Stomach (tissue), 8 donors: ENCODE measurements at regions not wholly inside any gene's neighbourhood (a gene's known extent, or its start where the extent isn't known, plus 50 kb on each side); places are given as distances from the start of the nearest gene placed in this dataset.

Experiments
- DNase-seq, 2 donors: peaks; one replicate each; pipeline versions ENCODE4 v3.0.0 to v3.0.0-alpha.2; 2013 to 2019
- H3K27ac ChIP-seq, 5 donors: fragments of 200-600 bp in 4 of 5; sonication (generic) in 4 of 5; one replicate each; pipeline ENCODE4 v1.5.1; 2013 to 2019; ENCODE audit warnings: mild to moderate bottlenecking in 1 of 5, moderate library complexity in 1 of 5
- H3K27me3 ChIP-seq, 3 donors: fragments of 200-600 bp; sonication (generic); one replicate each; pipeline ENCODE4 v1.5.1; 2017 to 2019; ENCODE audit warnings: mixed run types in 1 of 3
- H3K36me3 ChIP-seq, 4 donors: fragments of 200-600 bp; sonication (generic); 1 replicate in 3 of 4; 2 replicates in 1 of 4; pipeline ENCODE4 v1.5.1; 2016 to 2019
- H3K4me1 ChIP-seq, 4 donors: fragments of 200-600 bp; sonication (generic); one replicate each; pipeline ENCODE4 v1.5.1; 2016 to 2019
- H3K4me3 ChIP-seq, 4 donors: fragments of 200-600 bp; sonication (generic) in 3 of 4; one replicate each; pipeline ENCODE4 v1.5.1; 2016 to 2019; ENCODE audit warnings: mild to moderate bottlenecking in 1 of 4
- H3K9me3 ChIP-seq, 4 donors: fragments of 200-600 bp; sonication (generic); one replicate each; pipeline ENCODE4 v1.5.1; 2016 to 2019
- EP300 ChIP-seq: sonication (generic); formaldehyde crosslinking; IDR thresholded peaks from one replicate; pipeline ENCODE4 v1.6.1; 2017; ENCODE audit warnings: antibody characterized with exemption
- POLR2A ChIP-seq, 4 donors: fragments of 450-650 bp; IDR thresholded peaks; one replicate each; pipeline ENCODE4 v1.6.1; 2016; ENCODE audit warnings: antibody characterized with exemption in 4 of 4, control low read depth in 2 of 4, mild to moderate bottlenecking in 1 of 4, moderate library complexity in 1 of 4
- POLR2AphosphoS5 ChIP-seq, 3 donors: sonication (generic); formaldehyde crosslinking; IDR thresholded peaks; one replicate each; pipeline ENCODE4 v1.6.1; 2016; ENCODE audit warnings: antibody characterized with exemption in 3 of 3
- WGBS, 5 donors: extraction: QIAGEN DNeasy Blood & Tissue Kit in 3 of 5; methylation state at CpG; one replicate each; pipeline versions ENCODE4 v1.1.5 to v1.1.7; 2013 to 2018; 5-methylcytosine and 5-hydroxymethylcytosine counted together
- intact Hi-C: fragments of 100-400 bp; cut with DNase I; formaldehyde crosslinking; loops from one replicate; pipeline ENCODE4 v1.15.1; 2023; ENCODE audit warnings: low total_unique reads
- TF ChIP-seq, protein P1 (sequence below), 7 experiments: fragments of 450-650 bp in 4 of 7; fragments of 200-600 bp in 3 of 7; sonication (generic) in 3 of 7; IDR thresholded peaks; one replicate each; pipeline ENCODE4 v1.5.1; 2016 to 2019; ENCODE audit warnings: antibody characterized with exemption in 7 of 7, control low read depth in 2 of 7, mild to moderate bottlenecking in 1 of 7
- donor health status: healthy with polysubstance abuse.
- donor health status: Bipolar disorder and iron deficiency.
- donor health status: healthy.

- Histone ChIP-seq H3K9me3 (no peaks in the 10 kb centered on the region), H3K36me3 (no peaks in the 10 kb centered on the region), H3K4me1 (no peaks in the 10 kb centered on the region), H3K27ac (no peak overlapping the region), H3K27me3 (no peaks in the 10 kb centered on the region), H3K4me3 (no peak overlapping the region)
- intact Hi-C loops = no loop called here
- TF ChIP-seq POLR2AphosphoS5 (IDR thresholded peaks at IDR 0.05) = no peak
- DNase-seq = no peak
- 41 to 63% (median 60%) methylated on average over 2 of the region's 2 CpGs for WGBS, 5 donors
Measured at GRCh38 chr6:91149956-91150705, 563.3 kb upstream of the MAP3K7 start.

GRCh38 chr6:91149246-91149955 lies 562.5 kb upstream of the MAP3K7 start:
- no peaks in the 10 kb centered on the region for H3K27me3 ChIP-seq
- H3K4me3 ChIP-seq = no peak overlapping the region
- H3K36me3 ChIP-seq = no peaks in the 10 kb centered on the region
- H3K27ac ChIP-seq = no peak overlapping the region
- no peaks in the 10 kb centered on the region for H3K4me1 ChIP-seq
- no peak for DNase-seq
- intact Hi-C loops = no loop called here
- WGBS, 5 donors = 49 to 63% (median 59%) methylated on average over 8 of the region's 8 CpGs
- no peak for TF ChIP-seq POLR2AphosphoS5 (IDR thresholded peaks at IDR 0.05)
- no peak for TF ChIP-seq EP300
- no peak for TF ChIP-seq POLR2A (IDR thresholded peaks at IDR 0.05)
- TF ChIP-seq, protein P1, sequence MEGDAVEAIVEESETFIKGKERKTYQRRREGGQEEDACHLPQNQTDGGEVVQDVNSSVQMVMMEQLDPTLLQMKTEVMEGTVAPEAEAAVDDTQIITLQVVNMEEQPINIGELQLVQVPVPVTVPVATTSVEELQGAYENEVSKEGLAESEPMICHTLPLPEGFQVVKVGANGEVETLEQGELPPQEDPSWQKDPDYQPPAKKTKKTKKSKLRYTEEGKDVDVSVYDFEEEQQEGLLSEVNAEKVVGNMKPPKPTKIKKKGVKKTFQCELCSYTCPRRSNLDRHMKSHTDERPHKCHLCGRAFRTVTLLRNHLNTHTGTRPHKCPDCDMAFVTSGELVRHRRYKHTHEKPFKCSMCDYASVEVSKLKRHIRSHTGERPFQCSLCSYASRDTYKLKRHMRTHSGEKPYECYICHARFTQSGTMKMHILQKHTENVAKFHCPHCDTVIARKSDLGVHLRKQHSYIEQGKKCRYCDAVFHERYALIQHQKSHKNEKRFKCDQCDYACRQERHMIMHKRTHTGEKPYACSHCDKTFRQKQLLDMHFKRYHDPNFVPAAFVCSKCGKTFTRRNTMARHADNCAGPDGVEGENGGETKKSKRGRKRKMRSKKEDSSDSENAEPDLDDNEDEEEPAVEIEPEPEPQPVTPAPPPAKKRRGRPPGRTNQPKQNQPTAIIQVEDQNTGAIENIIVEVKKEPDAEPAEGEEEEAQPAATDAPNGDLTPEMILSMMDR (IDR thresholded peaks at IDR 0.05) = no peak
- no peaks in the 10 kb centered on the region for H3K9me3 ChIP-seq

DNA sequence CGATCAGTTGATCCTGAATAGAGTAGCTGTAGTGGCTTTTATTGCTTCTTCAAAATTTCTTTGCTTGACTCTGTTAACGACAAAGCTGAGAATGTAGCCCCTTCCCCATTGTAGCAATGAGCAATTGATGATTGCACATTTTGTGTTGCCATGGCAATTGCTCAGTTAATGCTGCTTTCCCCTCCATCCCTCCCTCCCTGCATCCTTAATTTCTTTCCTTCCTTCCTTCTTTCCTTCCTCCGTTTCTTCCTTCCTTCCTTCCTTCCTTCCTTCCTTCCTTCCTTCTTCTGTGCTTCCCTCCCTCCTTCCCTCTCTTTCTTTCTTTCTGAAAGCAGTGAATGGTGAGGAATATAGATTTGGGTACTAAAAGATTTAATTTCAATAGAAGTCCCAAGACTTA lies 557.3 kb upstream of the MAP3K7 start:
- Histone ChIP-seq H3K27ac (no peak overlapping the region), H3K9me3 (no peaks in the 10 kb centered on the region), H3K4me3 (no peak overlapping the region), H3K36me3 (no peaks in the 10 kb centered on the region), H3K27me3 (no peaks in the 10 kb centered on the region), H3K4me1 (no peaks in the 10 kb centered on the region)
- intact Hi-C loops = no loop called here
- WGBS, 5 donors = 66 to 84% (median 73%) methylated on average over 3 of the region's 3 CpGs
- TF ChIP-seq, protein P1 (IDR thresholded peaks at IDR 0.05) = no peak
- no peak for TF ChIP-seq POLR2AphosphoS5 (IDR thresholded peaks at IDR 0.05)
- TF ChIP-seq EP300 = no peak
- TF ChIP-seq POLR2A (IDR thresholded peaks at IDR 0.05) = no peak
- DNase-seq = no peak

- no peaks in the 10 kb centered on the region for H3K9me3 ChIP-seq
- no peak for DNase-seq
- no peaks in the 10 kb centered on the region for H3K36me3 ChIP-seq
- TF ChIP-seq EP300 (no peak), POLR2AphosphoS5 (IDR thresholded peaks at IDR 0.05) (no peak), POLR2A (IDR thresholded peaks at IDR 0.05) (no peak)
- H3K27ac ChIP-seq = no peak overlapping the region
- H3K4me3 ChIP-seq = no peak overlapping the region
- intact Hi-C loops = no loop called here
- 69 to 78% (median 72%) methylated on average over 3 of the region's 3 CpGs for WGBS, 5 donors
- H3K4me1 ChIP-seq = no peaks in the 10 kb centered on the region
- no peaks in the 10 kb centered on the region for H3K27me3 ChIP-seq
Measured at GRCh38 chr6:91142154-91142553, 555.3 kb upstream of the MAP3K7 start.

DNA sequence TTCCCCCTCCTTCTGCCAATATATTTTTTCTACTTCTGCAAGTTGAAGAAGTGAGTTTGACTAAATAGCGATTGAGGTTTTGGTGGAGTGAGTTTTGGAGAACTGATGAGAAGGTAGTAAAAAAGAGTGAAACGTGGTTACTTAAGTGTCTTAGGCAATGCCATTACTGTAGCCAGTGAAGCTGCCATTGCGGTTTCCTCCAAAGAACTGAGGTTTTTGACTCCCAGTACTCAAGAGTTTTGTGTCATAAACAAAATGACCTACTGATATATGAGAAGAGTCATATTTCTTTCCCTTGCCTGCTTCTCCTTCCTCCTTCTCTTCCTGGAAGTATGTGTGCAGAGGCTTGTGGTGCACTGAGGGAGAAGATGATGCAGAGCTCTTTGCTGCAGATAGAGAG lies 554.5 kb upstream of the MAP3K7 start:
- WGBS, 5 donors = 66 to 90% (median 85%) methylated on average over 3 of the region's 3 CpGs
- intact Hi-C loops = no loop called here
- no peak for DNase-seq

More for the DNA sequence above, 554.5 kb upstream of the MAP3K7 start:
- Histone ChIP-seq H3K9me3 (no peaks in the 10 kb centered on the region), H3K4me3 (no peak overlapping the region), H3K4me1 (no peaks in the 10 kb centered on the region), H3K27me3 (no peaks in the 10 kb centered on the region), H3K36me3 (no peaks in the 10 kb centered on the region), H3K27ac (no peak overlapping the region)
- TF ChIP-seq EP300 = no peak
- no peak for TF ChIP-seq POLR2A (IDR thresholded peaks at IDR 0.05)
- TF ChIP-seq, protein P1 (IDR thresholded peaks at IDR 0.05) = no peak
- no peak for TF ChIP-seq POLR2AphosphoS5 (IDR thresholded peaks at IDR 0.05)
